ENCODE measurements at regions not wholly inside any gene's neighbourhood (a gene's known extent, or its start where the extent isn't known, plus 50 kb on each side); places are given as distances from the start of the nearest gene placed in this dataset.

DNA sequence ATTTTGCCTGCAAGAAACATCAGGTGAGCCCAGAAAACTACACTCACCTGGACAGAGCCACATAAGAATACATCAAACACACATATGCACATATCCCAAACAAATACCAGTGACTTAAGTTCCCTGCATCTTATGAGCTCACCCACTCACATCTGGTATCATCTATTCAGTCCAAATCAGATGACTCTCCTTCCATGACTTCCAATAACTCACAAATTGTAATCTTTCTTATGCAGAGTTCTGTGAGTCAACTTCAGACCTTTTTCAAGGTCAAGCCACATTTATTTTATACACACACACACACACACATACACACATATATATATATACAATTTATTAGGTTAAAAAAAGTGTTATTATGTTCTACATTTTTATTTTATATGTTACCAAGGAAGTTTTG lies 1711.9 kb upstream of the CDH9 start:
- TF ChIP-seq, protein P1, sequence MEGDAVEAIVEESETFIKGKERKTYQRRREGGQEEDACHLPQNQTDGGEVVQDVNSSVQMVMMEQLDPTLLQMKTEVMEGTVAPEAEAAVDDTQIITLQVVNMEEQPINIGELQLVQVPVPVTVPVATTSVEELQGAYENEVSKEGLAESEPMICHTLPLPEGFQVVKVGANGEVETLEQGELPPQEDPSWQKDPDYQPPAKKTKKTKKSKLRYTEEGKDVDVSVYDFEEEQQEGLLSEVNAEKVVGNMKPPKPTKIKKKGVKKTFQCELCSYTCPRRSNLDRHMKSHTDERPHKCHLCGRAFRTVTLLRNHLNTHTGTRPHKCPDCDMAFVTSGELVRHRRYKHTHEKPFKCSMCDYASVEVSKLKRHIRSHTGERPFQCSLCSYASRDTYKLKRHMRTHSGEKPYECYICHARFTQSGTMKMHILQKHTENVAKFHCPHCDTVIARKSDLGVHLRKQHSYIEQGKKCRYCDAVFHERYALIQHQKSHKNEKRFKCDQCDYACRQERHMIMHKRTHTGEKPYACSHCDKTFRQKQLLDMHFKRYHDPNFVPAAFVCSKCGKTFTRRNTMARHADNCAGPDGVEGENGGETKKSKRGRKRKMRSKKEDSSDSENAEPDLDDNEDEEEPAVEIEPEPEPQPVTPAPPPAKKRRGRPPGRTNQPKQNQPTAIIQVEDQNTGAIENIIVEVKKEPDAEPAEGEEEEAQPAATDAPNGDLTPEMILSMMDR (IDR thresholded peaks at IDR 0.05; ENCODE audit: insufficient read depth, low read depth, low read length, missing control alignments), result no peak
- DNase-seq (ENCODE audit: low read depth), result no peak
- H3K4me3 ChIP-seq (ENCODE audit: low read length), result no peak overlapping the region

GRCh38 chr5:28748446-28748845 lies 1710.1 kb upstream of the CDH9 start:
- no peak overlapping the region for H3K4me3 ChIP-seq (ENCODE audit: low read length)
- TF ChIP-seq, protein P1 (IDR thresholded peaks at IDR 0.05; ENCODE audit: insufficient read depth, low read depth, low read length, missing control alignments), result no peak
- no peak for DNase-seq (ENCODE audit: low read depth)

DNA sequence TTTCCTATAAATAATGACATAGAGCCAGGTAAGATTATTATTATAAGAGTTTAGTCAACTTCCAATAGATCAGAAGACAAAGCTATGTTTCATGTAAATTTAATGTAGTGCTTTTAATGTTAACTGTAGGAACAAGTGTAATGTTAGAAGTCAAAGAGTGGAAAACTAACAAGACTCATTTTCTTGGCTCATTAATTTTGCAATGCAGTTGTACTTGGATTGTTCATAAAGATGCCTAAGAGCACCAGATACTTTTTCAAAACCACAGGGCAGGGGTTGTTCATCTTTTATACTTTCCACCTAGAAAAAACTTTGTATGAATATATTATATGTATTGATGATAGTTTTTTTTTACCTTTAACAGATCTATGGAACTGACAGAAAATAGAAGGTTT lies 1705.3 kb upstream of the CDH9 start:
- no peak overlapping the region for H3K4me3 ChIP-seq (ENCODE audit: low read length)
- TF ChIP-seq, protein P1 (IDR thresholded peaks at IDR 0.05; ENCODE audit: insufficient read depth, low read depth, low read length, missing control alignments), result no peak
- no peak for DNase-seq (ENCODE audit: low read depth)

DNA sequence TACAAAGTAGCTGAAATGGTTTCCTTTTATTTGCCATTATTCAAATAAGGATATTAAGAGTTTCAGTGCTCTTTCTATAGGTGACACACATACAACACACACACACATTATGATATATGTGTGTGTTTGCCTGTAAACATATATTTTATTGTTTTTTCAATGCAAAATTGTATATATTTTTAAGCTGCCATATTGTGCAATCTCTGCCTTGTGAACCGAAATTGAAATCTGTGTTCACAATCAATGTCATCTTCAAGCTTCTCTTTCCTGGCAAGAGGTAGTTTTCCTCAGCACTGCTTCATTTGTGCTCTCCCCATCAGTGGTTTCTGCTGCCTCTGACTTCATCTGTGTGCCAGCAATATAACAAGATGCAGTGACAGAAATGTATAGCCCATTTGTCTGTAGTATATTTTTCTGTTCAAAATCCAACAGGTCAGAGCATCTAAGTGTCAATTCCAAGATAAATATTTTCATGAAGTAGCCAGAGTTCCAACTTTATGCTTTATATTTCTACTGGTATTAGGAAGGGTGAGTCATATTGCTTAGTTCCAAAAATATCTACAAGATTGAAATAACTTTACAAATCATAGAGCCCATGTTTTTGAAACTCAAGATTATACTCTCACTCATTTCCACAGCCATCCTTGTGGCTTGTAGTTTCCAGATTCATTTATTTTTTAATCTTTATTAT lies 1704.8 kb upstream of the CDH9 start:
- TF ChIP-seq, protein P1 (IDR thresholded peaks at IDR 0.05; ENCODE audit: insufficient read depth, low read depth, low read length, missing control alignments), result no peak
- DNase-seq (ENCODE audit: low read depth), result no peak
- no peak overlapping the region for H3K4me3 ChIP-seq (ENCODE audit: low read length)

GRCh38 chr5:28737682-28738081 lies 1699.3 kb upstream of the CDH9 start:
- TF ChIP-seq, protein P1 (IDR thresholded peaks at IDR 0.05; ENCODE audit: insufficient read depth, low read depth, low read length, missing control alignments), result no peak

GRCh38 chr5:28737222-28737621 lies 1698.8 kb upstream of the CDH9 start:
- no peak for DNase-seq (ENCODE audit: low read depth)
- TF ChIP-seq, protein P1 (IDR thresholded peaks at IDR 0.05; ENCODE audit: insufficient read depth, low read depth, low read length, missing control alignments), result no peak
- no peak overlapping the region for H3K4me3 ChIP-seq (ENCODE audit: low read length)

More at GRCh38 chr5:28737682-28738081, 1699.3 kb upstream of the CDH9 start:
- no peak for DNase-seq (ENCODE audit: low read depth)
- H3K4me3 ChIP-seq (ENCODE audit: low read length), result no peak overlapping the region

- DNase-seq (ENCODE audit: low read depth), result peak; percentile 93
- no peak overlapping the region for H3K4me3 ChIP-seq (ENCODE audit: low read length)
- TF ChIP-seq, protein P1 (IDR thresholded peaks at IDR 0.05; ENCODE audit: insufficient read depth, low read depth, low read length, missing control alignments), result peak; percentile 20
These were observed 1696.0 kb upstream of the CDH9 start for GRCh38 chr5:28734396-28734795.

All from epithelial cell of esophagus (primary cell).